Neural progenitor cell (in vitro differentiated cells): ENCODE measurements at regions not wholly inside any gene's neighbourhood (a gene's known extent, or its start where the extent isn't known, plus 50 kb on each side); places are given as distances from the start of the nearest gene placed in this dataset.

Source experiments
- CTCF ChIP-seq: fragments of 200-600 bp; sonication (generic); IDR thresholded peaks from 2 replicates; pipeline ENCODE4 v1.5.1; 2017; ENCODE audit warnings: antibody characterized with exemption, mild to moderate bottlenecking
- EZH2phosphoT487 ChIP-seq: fragments of 200-600 bp; sonication (generic); IDR thresholded peaks from 2 replicates; pipeline ENCODE4 v1.6.1; 2017; ENCODE audit warnings: antibody characterized with exemption

GRCh38 chr11:130639369-130639768 is 190.9 kb downstream of the ADAMTS15 start:
- TF ChIP-seq CTCF (no peak), EZH2phosphoT487 (no peak)
